ENCODE measurements at regions not wholly inside any gene's neighbourhood (a gene's known extent, or its start where the extent isn't known, plus 50 kb on each side); places are given as distances from the start of the nearest gene placed in this dataset.

GRCh38 chr10:61184429-61184828, 240.4 kb upstream of the RHOBTB1 start:
- no peak for DNase-seq

DNA sequence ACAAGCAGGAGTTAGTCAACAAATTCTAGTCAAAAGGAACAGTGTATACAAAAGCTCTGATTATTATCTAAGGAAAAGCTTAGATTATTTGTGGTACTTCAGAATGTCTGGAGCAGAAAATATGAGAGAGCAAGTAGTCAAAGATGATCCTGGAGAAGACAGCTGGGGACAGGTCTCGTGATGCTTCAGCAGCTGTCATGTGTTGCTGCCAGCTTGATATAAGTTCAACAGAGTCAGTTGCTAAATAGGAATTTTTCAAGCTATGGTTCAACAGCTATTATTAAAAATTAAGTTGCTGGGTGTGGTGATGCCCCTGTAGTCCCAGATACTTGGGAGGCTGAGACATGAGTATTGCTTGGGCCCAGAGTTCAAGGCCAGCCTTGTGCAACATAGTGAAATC, 240.0 kb upstream of the RHOBTB1 start:
- DNase-seq = no peak

GRCh38 chr10:61181832-61182231, 237.8 kb upstream of the RHOBTB1 start:
- DNase-seq = no peak

- no peak for DNase-seq
These were observed 235.8 kb upstream of the RHOBTB1 start for GRCh38 chr10:61179771-61180170.

- DNase-seq = no peak
These were observed 232.4 kb upstream of the RHOBTB1 start for GRCh38 chr10:61176424-61176823.

GRCh38 chr10:61175316-61175715, 231.3 kb upstream of the RHOBTB1 start:
- DNase-seq = peak; percentile 38

GRCh38 chr10:61173450-61173849, 229.5 kb upstream of the RHOBTB1 start:
- DNase-seq = no peak

DNA sequence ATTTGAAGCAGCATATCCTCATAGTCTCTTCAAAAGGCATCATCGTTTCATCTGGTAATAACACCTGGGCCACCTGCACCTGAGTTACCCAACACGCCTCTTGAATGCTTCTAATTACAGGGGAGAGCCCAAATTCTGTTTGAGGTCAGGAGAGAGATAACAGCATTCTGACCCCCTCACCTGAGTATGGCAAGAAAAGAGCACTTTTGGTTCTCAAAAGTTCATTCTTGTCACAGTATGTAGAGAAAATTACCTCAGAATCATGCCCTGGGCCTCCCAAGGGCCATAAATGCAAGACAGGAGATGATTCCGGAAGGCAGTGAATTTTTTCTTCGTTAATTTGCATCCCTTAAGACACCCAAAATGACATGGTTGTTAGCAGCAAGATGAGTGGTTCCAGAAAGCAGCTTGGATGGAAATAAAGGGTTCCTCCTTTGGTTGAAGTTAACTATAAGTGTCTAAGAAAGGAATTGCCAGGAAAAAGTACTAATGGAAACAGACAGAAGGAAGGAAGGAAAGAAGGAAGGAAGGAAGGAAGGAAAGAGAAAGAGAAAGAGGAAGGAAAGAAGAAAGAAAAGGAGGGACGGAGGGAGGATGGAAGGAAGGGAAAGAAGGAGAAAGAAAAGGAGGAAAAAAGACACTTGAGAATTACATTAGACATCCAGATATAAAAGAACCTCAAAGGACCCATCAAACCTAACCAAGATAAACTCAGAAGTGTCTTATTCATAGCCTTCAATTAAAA, 228.4 kb upstream of the RHOBTB1 start:
- no peak for DNase-seq

- DNase-seq = no peak
These were observed 226.6 kb upstream of the RHOBTB1 start for GRCh38 chr10:61170594-61170993.

- no peak for DNase-seq
These were observed 225.3 kb upstream of the RHOBTB1 start for GRCh38 chr10:61169294-61169693.

GRCh38 chr10:61166489-61166888, 222.5 kb upstream of the RHOBTB1 start:
- DNase-seq = no peak

- DNase-seq = no peak
These were observed 222.1 kb upstream of the RHOBTB1 start for GRCh38 chr10:61166065-61166464.

DNA sequence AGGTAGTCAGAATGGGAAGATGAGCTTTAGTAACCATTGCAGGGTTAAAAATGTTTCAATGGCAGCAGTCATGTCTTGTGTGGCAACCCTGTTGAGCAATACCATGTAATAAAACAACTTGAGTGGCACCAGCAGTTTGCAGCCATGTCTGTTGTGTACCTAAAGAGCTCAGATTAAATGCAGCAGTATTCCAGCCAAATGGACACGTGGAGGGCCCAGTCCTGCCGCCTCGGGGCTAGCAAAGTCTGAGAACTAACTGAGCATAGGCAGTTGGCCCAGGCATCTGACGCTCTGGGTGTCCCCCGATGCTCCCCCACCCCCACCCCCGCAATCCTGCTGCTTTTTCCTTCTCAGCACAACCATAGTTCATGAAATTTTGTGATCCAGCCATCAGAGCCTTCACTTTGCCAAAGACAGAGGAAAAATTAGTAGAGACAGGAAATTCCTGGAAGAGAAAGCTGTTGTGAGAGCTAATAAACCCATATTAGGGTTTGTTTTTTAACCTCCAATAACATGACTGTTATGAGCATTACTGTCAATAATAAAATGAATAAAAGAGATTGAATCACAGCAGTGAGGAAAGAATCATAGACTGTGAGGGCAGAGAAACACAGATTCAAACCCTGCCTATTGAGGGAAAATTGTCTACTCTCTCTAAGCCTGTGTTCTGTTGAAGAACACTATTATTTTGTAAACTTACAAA, 220.6 kb upstream of the RHOBTB1 start:
- peak; percentile 8 for DNase-seq

DNA sequence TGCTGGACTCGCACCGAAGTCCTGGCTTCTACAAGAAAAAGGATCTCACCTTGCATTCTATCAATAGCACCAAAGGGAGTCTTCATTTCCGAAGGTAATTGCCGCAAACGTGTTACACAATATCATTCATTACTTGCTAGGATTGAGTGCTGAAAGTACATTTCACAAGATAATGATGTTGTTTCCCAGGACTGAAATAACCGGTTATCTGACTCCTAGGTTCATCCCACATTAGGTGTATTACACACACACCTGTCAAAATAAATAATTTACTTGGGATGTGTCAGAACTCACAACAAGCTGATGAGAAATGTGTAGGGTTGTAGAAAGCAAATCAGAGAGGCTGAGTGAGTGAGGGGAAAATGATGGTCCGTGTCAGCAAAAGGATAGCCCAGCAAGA, 219.4 kb upstream of the RHOBTB1 start:
- DNase-seq = no peak

DNA sequence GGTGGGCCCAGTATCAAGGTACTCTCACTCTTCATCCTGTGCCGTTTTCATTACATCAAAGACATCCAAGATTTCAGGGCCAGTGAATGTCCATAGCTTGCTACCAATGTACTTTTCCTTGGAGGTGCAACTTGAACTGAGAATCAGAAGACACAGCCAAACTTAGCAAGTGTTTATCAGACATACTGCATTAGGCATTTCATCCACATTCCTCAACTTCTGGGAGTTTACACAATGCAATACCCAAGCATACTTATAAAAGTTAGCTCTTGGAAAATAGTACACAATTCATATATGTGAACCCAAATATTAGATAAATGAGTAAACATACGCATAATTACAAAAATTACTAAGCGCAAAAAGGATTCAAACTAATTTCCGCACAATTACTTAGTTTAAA, 216.3 kb upstream of the RHOBTB1 start:
- no peak for DNase-seq

DNA sequence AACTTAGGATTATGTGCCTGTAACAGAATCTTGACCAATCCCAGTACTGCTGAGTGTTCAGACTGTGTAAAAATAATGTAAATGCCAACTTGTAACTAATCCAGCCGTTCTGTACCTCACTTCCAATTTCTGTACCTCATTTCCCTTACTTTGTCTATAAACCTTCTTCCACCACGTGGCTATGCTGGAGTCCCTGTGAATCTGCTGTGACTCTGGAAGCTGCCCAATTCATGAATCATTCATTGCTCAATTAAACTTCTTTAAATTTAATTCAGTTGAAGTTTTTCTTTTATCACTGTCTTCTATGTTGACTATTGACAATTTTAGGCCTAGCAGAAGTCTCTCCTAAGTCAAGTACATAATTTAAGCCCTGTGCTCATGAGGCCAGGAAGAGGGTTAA, 215.3 kb upstream of the RHOBTB1 start:
- peak; percentile 42 for DNase-seq

DNA sequence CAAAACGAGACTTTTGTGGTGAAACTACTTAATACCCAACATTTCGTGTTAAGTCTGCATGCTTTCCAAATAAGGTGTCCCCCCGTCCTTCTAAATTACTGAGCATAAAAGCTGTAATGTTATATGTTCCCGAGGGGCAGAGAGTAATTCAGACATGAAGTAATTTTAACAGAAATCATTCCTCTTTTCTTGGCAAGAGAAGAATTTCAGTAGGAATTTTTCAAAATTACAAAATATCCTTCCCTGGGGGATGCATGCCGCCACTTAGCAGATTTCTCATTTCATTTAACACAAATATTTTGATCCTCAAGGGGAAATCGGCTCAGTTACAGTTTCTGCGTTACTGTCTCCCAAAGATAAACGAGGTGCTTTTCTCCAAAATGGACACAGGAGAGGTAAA, 213.2 kb upstream of the RHOBTB1 start:
- DNase-seq = peak; percentile 34

DNA sequence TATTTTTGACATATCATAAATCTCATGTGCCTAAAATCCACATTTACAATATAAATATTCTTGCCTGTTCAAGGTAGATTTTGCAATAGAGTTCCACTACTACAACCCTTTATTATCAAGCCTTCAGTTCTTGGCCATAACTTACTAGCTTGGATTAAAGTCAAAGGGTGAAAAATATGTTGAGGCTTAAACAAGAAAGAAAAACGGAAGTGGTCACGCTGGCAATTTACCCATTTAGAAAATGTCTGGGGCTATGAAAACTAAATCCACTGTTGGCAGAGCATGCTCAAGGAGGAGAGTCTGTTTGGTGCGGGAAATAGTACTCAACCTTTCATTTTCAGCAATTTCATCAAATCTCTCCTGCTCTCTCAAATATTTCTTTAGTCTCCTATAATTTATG, 209.8 kb upstream of the RHOBTB1 start:
- peak; percentile 56 for DNase-seq

GRCh38 chr10:61151059-61151458, 207.1 kb upstream of the RHOBTB1 start:
- DNase-seq = no peak

GRCh38 chr10:61148451-61148850, 204.5 kb upstream of the RHOBTB1 start:
- no peak for DNase-seq

DNA sequence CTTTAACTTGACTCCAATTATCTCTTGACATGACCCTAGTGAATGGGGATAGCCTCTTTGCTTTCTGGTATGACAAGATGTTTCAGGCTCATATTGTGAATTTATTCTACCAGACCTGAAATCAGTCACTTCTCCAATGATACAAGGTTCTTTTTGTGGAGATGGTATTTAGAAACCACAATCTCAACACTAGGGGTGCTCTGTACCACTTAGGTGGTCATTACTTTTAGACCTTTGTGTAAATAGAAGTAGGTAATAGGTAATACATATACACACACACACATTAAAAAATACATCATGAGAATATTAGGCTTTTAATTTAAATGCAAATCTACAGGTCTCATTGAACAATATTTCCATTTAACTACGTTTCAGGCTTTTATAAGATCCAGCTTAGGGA, 199.0 kb upstream of the RHOBTB1 start:
- no peak for DNase-seq

DNA sequence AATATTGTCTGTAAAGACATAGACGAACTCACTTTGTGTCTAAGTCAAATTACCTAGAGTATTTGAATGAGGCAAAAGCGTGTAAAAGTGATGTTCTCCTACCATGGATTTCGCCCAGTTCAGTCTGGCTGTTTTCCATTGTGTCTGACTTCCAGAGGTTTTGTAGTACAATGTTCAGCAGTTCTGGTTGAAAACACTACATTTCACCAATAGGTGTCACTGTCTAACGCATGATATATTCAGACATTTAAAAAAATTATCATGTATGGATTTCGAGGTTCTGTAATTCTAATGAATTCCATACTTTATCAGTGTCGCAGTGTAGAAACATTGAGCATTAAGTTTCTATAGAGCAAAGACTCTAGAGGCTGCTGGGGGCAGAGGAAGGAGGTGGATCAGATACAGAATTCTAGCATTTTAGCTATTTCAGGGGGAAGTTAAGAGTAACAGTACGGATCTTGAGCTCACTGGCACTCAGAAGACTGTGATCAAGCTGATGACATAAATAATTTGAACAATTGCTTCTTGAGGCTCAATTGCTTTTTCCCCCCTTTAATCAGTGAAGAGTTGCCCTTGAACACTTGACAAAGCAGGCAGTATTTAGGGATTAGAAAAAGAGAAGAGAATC, 196.9 kb upstream of the RHOBTB1 start:
- DNase-seq = peak; percentile 73

- DNase-seq = no peak
These were observed 195.6 kb upstream of the RHOBTB1 start for GRCh38 chr10:61139592-61139953.

Measured in fibroblast of skin of right quadriceps (primary cell).